ENCODE measurements at regions not wholly inside any gene's neighbourhood (a gene's known extent, or its start where the extent isn't known, plus 50 kb on each side); places are given as distances from the start of the nearest gene placed in this dataset.

- TF ChIP-seq CTCF (IDR thresholded peaks at IDR 0.05) (no peak), NFATC4 (CRISPR knock-in tag; IDR thresholded peaks at IDR 0.05) (no peak), FOXP1 (CRISPR knock-in tag; IDR thresholded peaks at IDR 0.05; ENCODE audit: borderline replicate concordance) (no peak), MAX (CRISPR knock-in tag; IDR thresholded peaks at IDR 0.05) (no peak), NFYB (CRISPR knock-in tag; conservative IDR thresholded peaks at IDR 0.05; ENCODE audit: low read depth) (no peak), CREB1 (CRISPR knock-in tag; IDR thresholded peaks at IDR 0.05) (no peak), TEAD4 (CRISPR knock-in tag; IDR thresholded peaks at IDR 0.05) (no peak), ESRRA (CRISPR knock-in tag; IDR thresholded peaks at IDR 0.05; ENCODE audit: borderline replicate concordance) (no peak)
Observed at GRCh38 chr5:5616247-5616895, 193.9 kb downstream of the ICE1 start.
